ENCODE measurements at regions not wholly inside any gene's neighbourhood (a gene's known extent, or its start where the extent isn't known, plus 50 kb on each side); places are given as distances from the start of the nearest gene placed in this dataset.

GRCh38 chr2:183671233-183671632 is 547.0 kb downstream of the NUP35 start:
- H3K27me3 Mint-ChIP-seq (ENCODE audit: low read depth in 3 of 3): peaks cover 0 to 2% (median 0%) of the 10 kb centered on the region in 3 donors
- H3K27ac Mint-ChIP-seq: no peak overlapping the region
- no peaks in the 10 kb centered on the region for H3K36me3 Mint-ChIP-seq
- no peak for DNase-seq
- H3K4me3 Mint-ChIP-seq: no peak overlapping the region
- peaks cover 2 to 20% (median 8%) of the 10 kb centered on the region in 6 donors for H3K9me3 Mint-ChIP-seq
- H3K4me1 Mint-ChIP-seq: no peaks in the 10 kb centered on the region

GRCh38 chr2:183678908-183679307 is 554.7 kb downstream of the NUP35 start:
- Mint-ChIP-seq H3K27me3 (ENCODE audit: low read depth in 3 of 3) (peaks cover 0 to 1% (median 0%) of the 10 kb centered on the region in 3 donors), H3K4me1 (no peaks in the 10 kb centered on the region), H3K27ac (peak overlapping the region in 1 of 6 donors; percentile 16), H3K9me3 (peaks cover 0 to 32% (median 13%) of the 10 kb centered on the region in 6 donors), H3K36me3 (no peaks in the 10 kb centered on the region), H3K4me3 (no peak overlapping the region)
- no peak for DNase-seq

GRCh38 chr2:183680573-183680972 is 556.3 kb downstream of the NUP35 start:
- Mint-ChIP-seq H3K36me3 (no peaks in the 10 kb centered on the region), H3K9me3 (peaks cover 4 to 38% (median 16%) of the 10 kb centered on the region in 6 donors), H3K27ac (no peak overlapping the region), H3K27me3 (ENCODE audit: low read depth in 3 of 3) (peaks cover 0 to 1% (median 0%) of the 10 kb centered on the region in 3 donors), H3K4me3 (no peak overlapping the region), H3K4me1 (no peaks in the 10 kb centered on the region)
- DNase-seq: no peak

- no peak for DNase-seq
- no peaks in the 10 kb centered on the region for H3K4me1 Mint-ChIP-seq
Measured at GRCh38 chr2:183684686-183685085, 560.4 kb downstream of the NUP35 start.

GRCh38 chr2:183696028-183696427 is 571.8 kb downstream of the NUP35 start:
- Mint-ChIP-seq H3K36me3 (no peaks in the 10 kb centered on the region), H3K27me3 (ENCODE audit: low read depth in 3 of 3) (no peaks in the 10 kb centered on the region), H3K9me3 (peaks cover 6 to 65% (median 33%) of the 10 kb centered on the region in 6 donors), H3K27ac (no peak overlapping the region), H3K4me3 (no peak overlapping the region), H3K4me1 (no peaks in the 10 kb centered on the region)
- DNase-seq: no peak

More at GRCh38 chr2:183684686-183685085, 560.4 kb downstream of the NUP35 start:
- no peak overlapping the region for H3K4me3 Mint-ChIP-seq
- H3K9me3 Mint-ChIP-seq: peaks cover 11 to 48% (median 25%) of the 10 kb centered on the region in 6 donors
- H3K27me3 Mint-ChIP-seq (ENCODE audit: low read depth in 3 of 3): peaks cover 0 to 2% (median 0%) of the 10 kb centered on the region in 3 donors
- no peak overlapping the region for H3K27ac Mint-ChIP-seq
- no peaks in the 10 kb centered on the region for H3K36me3 Mint-ChIP-seq

GRCh38 chr2:183709829-183710228 is 585.6 kb downstream of the NUP35 start:
- H3K4me3 Mint-ChIP-seq: no peak overlapping the region

GRCh38 chr2:183718246-183718645 is 594.0 kb downstream of the NUP35 start:
- Mint-ChIP-seq H3K4me3 (no peak overlapping the region), H3K27me3 (ENCODE audit: low read depth in 3 of 3) (peaks cover 0 to 2% (median 0%) of the 10 kb centered on the region in 3 donors), H3K27ac (no peak overlapping the region), H3K4me1 (no peaks in the 10 kb centered on the region), H3K36me3 (no peaks in the 10 kb centered on the region), H3K9me3 (peaks cover 9 to 42% (median 15%) of the 10 kb centered on the region in 6 donors)
- DNase-seq: no peak

More at GRCh38 chr2:183709829-183710228, 585.6 kb downstream of the NUP35 start:
- no peaks in the 10 kb centered on the region for H3K4me1 Mint-ChIP-seq
- H3K27me3 Mint-ChIP-seq (ENCODE audit: low read depth in 3 of 3): no peaks in the 10 kb centered on the region
- peaks cover 0 to 51% (median 26%) of the 10 kb centered on the region in 6 donors for H3K9me3 Mint-ChIP-seq
- DNase-seq: no peak
- no peak overlapping the region for H3K27ac Mint-ChIP-seq
- H3K36me3 Mint-ChIP-seq: no peaks in the 10 kb centered on the region

- Mint-ChIP-seq H3K4me3 (no peak overlapping the region), H3K36me3 (no peaks in the 10 kb centered on the region), H3K9me3 (peaks cover 10 to 42% (median 23%) of the 10 kb centered on the region in 6 donors), H3K27ac (no peak overlapping the region), H3K27me3 (ENCODE audit: low read depth in 3 of 3) (peaks cover 0 to 2% (median 0%) of the 10 kb centered on the region in 3 donors), H3K4me1 (no peaks in the 10 kb centered on the region)
- no peak for DNase-seq
Measured at GRCh38 chr2:183723278-183723677, 599.0 kb downstream of the NUP35 start.

- peaks cover 15 to 46% (median 21%) of the 10 kb centered on the region in 6 donors for H3K9me3 Mint-ChIP-seq
- no peaks in the 10 kb centered on the region for H3K36me3 Mint-ChIP-seq
- H3K4me1 Mint-ChIP-seq: no peaks in the 10 kb centered on the region
- H3K27me3 Mint-ChIP-seq (ENCODE audit: low read depth in 3 of 3): peaks cover 0 to 2% (median 0%) of the 10 kb centered on the region in 3 donors
- H3K27ac Mint-ChIP-seq: no peak overlapping the region
- no peak overlapping the region for H3K4me3 Mint-ChIP-seq
- no peak for DNase-seq
Measured at GRCh38 chr2:183729380-183729779, 605.1 kb downstream of the NUP35 start.

- Mint-ChIP-seq H3K9me3 (peaks cover 0 to 25% (median 17%) of the 10 kb centered on the region in 6 donors), H3K4me1 (no peaks in the 10 kb centered on the region), H3K27me3 (ENCODE audit: low read depth in 3 of 3) (no peaks in the 10 kb centered on the region), H3K36me3 (no peaks in the 10 kb centered on the region), H3K4me3 (no peak overlapping the region), H3K27ac (no peak overlapping the region)
- no peak for DNase-seq
Measured at GRCh38 chr2:183740241-183740640, 616.0 kb downstream of the NUP35 start.

GRCh38 chr2:183752571-183752970 is 628.3 kb downstream of the NUP35 start:
- peaks cover 20 to 54% (median 29%) of the 10 kb centered on the region in 6 donors for H3K9me3 Mint-ChIP-seq
- no peak overlapping the region for H3K27ac Mint-ChIP-seq
- H3K4me3 Mint-ChIP-seq: no peak overlapping the region
- DNase-seq: no peak
- no peaks in the 10 kb centered on the region for H3K36me3 Mint-ChIP-seq
- no peaks in the 10 kb centered on the region for H3K4me1 Mint-ChIP-seq
- no peaks in the 10 kb centered on the region for H3K27me3 Mint-ChIP-seq (ENCODE audit: low read depth in 3 of 3)

GRCh38 chr2:183759033-183759432 is 634.8 kb downstream of the NUP35 start:
- Mint-ChIP-seq H3K27me3 (ENCODE audit: low read depth in 3 of 3) (no peaks in the 10 kb centered on the region), H3K36me3 (no peaks in the 10 kb centered on the region), H3K4me1 (no peaks in the 10 kb centered on the region), H3K27ac (no peak overlapping the region), H3K9me3 (peaks cover 16 to 31% (median 21%) of the 10 kb centered on the region in 6 donors), H3K4me3 (no peak overlapping the region)
- DNase-seq: no peak

GRCh38 chr2:183773775-183774174 is 649.5 kb downstream of the NUP35 start:
- Mint-ChIP-seq H3K27me3 (ENCODE audit: low read depth in 3 of 3) (no peaks in the 10 kb centered on the region), H3K9me3 (peaks cover 18 to 48% (median 37%) of the 10 kb centered on the region in 6 donors), H3K27ac (no peak overlapping the region), H3K4me1 (no peaks in the 10 kb centered on the region), H3K4me3 (no peak overlapping the region), H3K36me3 (no peaks in the 10 kb centered on the region)
- no peak for DNase-seq

GRCh38 chr2:183780072-183780471 is 655.8 kb downstream of the NUP35 start:
- H3K9me3 Mint-ChIP-seq: peaks cover 10 to 50% (median 34%) of the 10 kb centered on the region in 6 donors
- H3K4me1 Mint-ChIP-seq: no peaks in the 10 kb centered on the region
- DNase-seq: no peak
- no peaks in the 10 kb centered on the region for H3K36me3 Mint-ChIP-seq
- no peaks in the 10 kb centered on the region for H3K27me3 Mint-ChIP-seq (ENCODE audit: low read depth in 3 of 3)
- no peak overlapping the region for H3K27ac Mint-ChIP-seq
- no peak overlapping the region for H3K4me3 Mint-ChIP-seq

GRCh38 chr2:183782436-183782835 is 658.2 kb downstream of the NUP35 start:
- DNase-seq: no peak
- H3K4me1 Mint-ChIP-seq: no peaks in the 10 kb centered on the region
- no peak overlapping the region for H3K27ac Mint-ChIP-seq
- peaks cover 8 to 46% (median 22%) of the 10 kb centered on the region in 6 donors for H3K9me3 Mint-ChIP-seq
- H3K27me3 Mint-ChIP-seq (ENCODE audit: low read depth in 3 of 3): no peaks in the 10 kb centered on the region
- no peaks in the 10 kb centered on the region for H3K36me3 Mint-ChIP-seq
- no peak overlapping the region for H3K4me3 Mint-ChIP-seq

Data from immature natural killer cell (primary cell).